Epithelial cell of esophagus (primary cell): ENCODE measurements at regions not wholly inside any gene's neighbourhood (a gene's known extent, or its start where the extent isn't known, plus 50 kb on each side); places are given as distances from the start of the nearest gene placed in this dataset.

Source experiments
- DNase-seq: peaks from one replicate; pipeline ENCODE4 v3.0.0; 2010; ENCODE audit warnings: low read depth
- H3K4me3 ChIP-seq: 2 replicates; pipeline ENCODE4 v1.5.1; 2011; ENCODE audit warnings: mild to moderate bottlenecking, low read length, control low read depth
- TF ChIP-seq, protein P1 (sequence below): IDR thresholded peaks from 2 replicates; pipeline ENCODE4 v1.5.1; 2011; ENCODE audit warnings: low read depth, mild to moderate bottlenecking, low read length, control low read depth, inconsistent platforms; ENCODE audit not compliant: insufficient read depth; ENCODE audit errors: missing control alignments

DNA sequence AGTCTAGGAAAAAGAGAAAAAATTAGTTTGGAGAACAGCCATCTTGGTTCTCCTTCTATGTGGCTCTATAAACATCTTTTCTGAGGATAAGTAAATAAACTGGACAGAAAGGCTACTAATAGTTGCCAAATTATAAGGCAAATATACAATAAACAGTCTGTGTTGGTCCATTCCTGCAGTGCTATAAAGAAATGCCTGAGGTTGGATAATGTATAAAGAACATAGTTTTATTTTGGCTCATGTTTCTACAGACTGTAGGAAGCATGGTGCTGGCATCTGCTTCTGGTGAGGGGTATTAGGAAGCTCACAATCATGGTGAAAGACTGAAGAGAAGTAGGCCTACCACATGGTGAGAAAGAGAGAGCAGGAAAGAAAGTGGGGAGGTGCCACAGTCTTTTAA, 209.7 kb downstream of the MACC1 start:
- TF ChIP-seq, protein P1, sequence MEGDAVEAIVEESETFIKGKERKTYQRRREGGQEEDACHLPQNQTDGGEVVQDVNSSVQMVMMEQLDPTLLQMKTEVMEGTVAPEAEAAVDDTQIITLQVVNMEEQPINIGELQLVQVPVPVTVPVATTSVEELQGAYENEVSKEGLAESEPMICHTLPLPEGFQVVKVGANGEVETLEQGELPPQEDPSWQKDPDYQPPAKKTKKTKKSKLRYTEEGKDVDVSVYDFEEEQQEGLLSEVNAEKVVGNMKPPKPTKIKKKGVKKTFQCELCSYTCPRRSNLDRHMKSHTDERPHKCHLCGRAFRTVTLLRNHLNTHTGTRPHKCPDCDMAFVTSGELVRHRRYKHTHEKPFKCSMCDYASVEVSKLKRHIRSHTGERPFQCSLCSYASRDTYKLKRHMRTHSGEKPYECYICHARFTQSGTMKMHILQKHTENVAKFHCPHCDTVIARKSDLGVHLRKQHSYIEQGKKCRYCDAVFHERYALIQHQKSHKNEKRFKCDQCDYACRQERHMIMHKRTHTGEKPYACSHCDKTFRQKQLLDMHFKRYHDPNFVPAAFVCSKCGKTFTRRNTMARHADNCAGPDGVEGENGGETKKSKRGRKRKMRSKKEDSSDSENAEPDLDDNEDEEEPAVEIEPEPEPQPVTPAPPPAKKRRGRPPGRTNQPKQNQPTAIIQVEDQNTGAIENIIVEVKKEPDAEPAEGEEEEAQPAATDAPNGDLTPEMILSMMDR = no peak
- no peak overlapping the region for H3K4me3 ChIP-seq

DNA sequence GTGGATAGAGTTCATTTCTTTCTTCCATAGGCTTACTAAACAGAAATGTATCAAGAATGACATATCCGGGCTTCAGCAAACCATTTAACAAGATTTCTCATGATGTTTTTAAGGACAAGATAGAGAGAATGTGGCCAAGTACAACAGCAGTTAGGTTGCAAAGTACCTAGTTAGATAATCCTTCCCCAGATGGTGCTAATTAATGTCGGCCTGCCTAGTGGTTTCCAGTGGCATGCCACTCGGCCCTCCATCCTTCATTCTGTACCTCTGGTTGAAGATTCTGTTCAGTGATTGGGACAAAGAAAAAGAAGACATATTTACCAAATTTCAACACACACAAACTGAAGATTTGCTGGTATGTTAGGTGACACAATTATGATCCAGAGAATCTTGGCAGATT, 212.1 kb downstream of the MACC1 start:
- TF ChIP-seq, protein P1 = no peak

More for the DNA sequence above, 209.7 kb downstream of the MACC1 start:
- no peak for DNase-seq

DNA sequence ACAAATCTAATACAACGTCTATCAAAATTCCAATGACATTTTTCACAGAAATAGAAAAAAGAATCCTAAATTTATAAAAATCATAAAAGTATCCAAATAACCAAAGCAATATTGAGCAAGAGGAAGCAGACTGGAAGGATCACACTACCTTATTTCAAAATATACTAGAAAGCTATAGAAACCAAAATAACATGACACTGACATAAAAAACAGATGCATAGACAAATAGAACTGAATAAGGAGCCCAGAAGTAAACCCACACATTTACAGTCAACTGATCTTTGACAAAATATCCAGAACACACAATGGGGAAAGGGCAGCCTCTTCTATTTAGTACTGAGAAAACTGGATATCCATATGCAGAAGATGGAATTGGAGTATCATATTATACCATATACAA, 217.5 kb downstream of the MACC1 start:
- no peak overlapping the region for H3K4me3 ChIP-seq
- TF ChIP-seq, protein P1 = no peak
- DNase-seq = no peak

More for the DNA sequence above, 212.1 kb downstream of the MACC1 start:
- no peak overlapping the region for H3K4me3 ChIP-seq
- no peak for DNase-seq

DNA sequence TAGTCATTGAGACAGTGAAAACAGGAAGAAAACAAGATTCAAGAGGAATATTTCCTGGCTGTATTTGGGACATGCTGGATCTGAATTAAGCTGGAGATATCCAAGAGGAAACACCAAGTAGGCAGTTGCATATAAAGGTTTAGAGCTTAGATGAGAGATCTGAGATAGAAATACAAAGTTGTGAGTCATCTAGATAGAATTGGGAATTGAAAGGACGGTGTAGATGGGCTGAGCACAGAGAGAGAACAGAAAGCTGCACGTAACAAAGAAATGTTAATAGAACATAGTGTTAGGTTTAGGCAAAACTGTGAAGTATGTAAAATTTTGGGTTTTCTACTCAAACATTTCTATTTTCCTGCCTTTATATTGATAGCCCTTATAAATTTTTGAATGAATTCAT, 218.5 kb upstream of the TMEM196 start:
- no peak for DNase-seq
- H3K4me3 ChIP-seq = no peak overlapping the region
- TF ChIP-seq, protein P1 = no peak

DNA sequence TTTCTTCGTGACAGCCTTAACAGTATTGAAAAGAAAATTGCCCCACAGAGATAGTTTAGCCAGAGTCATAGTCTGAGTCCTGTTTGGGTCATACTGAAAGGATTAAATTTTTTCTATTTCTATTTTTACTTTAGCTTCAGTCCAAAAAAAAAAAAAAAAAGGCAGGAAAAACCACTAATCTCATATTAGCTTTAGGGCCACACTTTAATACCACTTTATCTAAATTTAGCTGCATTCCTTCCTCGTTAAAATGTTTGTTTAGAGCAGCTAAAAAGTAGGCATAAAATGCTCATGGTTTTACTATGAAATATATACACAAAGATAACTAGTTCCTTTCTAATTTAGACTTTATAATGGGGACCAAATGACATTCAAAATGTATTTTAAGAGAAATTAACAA, 216.5 kb upstream of the TMEM196 start:
- H3K4me3 ChIP-seq = no peak overlapping the region
- TF ChIP-seq, protein P1 = no peak
- DNase-seq = no peak

DNA sequence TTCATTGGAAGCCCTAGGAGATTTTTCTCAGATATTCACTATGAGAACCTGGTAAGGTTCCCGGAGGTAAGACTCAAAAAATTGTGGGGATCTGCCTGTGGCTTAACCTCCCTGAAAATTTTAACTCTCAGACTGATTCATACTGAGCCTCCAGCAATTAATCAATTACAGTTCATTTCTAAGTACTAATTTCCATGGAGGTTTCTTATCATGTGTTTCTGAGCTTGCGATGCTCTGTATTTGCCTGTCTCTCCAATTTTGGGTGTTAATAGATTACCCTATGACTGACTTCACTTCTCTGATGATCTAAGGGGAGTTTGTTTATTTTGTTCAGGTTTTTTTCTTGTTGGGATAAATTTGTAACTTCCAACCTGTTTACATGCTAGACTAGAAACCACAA, 215.4 kb upstream of the TMEM196 start:
- TF ChIP-seq, protein P1 = no peak
- H3K4me3 ChIP-seq = no peak overlapping the region
- no peak for DNase-seq

DNA sequence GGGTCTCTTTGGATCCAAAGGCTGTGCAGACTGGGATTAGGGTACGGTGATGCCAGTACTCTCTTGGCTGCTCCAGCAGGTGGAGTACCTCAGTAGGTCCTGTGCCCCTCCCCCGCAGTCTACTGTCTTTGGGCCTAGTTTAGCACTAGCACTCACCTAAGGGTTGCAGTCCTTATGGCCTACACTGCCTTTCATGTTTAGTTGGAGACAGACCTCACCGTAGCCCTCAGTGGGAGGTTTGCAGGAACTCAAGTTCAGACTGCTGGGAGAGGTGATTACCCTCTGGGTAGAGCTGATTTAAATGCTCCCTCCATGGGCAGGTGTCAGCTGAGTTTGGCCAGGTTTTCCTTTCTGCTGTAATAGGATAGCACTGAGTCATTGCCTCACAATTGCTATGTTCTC, 210.8 kb upstream of the TMEM196 start:
- no peak overlapping the region for H3K4me3 ChIP-seq
- TF ChIP-seq, protein P1 = peak; percentile 1

More for the DNA sequence above, 210.8 kb upstream of the TMEM196 start:
- DNase-seq = peak; percentile 6
